HG03354 (cell line): ENCODE measurements at regions not wholly inside any gene's neighbourhood (a gene's known extent, or its start where the extent isn't known, plus 50 kb on each side); places are given as distances from the start of the nearest gene placed in this dataset.
A peak's percentile ranks its signal among the peaks of the same experiment; 100 is the strongest.

Source experiments
- ATAC-seq: cut with Tn5 transposase; IDR thresholded peaks from one replicate; pipeline ENCODE4 v1.9.1; 2021; ENCODE audit warnings: mild to moderate bottlenecking; ENCODE audit not compliant: unreplicated experiment, poor library complexity, severe bottlenecking

DNA sequence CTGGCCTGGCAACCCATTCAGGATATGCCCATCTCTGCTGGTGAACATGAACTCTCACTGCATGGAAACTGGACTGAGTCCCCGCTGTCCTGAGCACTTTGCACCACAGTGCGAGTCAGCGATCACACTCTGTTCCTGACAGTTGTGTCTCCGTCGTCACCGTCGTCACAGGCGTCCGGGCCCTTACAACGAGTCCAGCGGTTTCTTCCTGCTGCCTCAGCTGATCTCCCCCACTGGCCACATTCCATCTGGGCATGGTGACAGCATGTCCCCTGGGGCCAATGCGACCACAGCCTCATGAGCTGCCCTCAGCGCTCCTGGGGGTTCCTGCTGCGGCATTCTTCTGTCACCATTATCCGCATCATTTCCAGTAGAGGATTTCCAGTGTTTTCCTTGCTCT, 76.8 kb upstream of the KLF6 start:
- ATAC-seq, result no peak

GRCh38 chr10:3858051-3858845, 73.2 kb upstream of the KLF6 start:
- ATAC-seq, result no peak

DNA sequence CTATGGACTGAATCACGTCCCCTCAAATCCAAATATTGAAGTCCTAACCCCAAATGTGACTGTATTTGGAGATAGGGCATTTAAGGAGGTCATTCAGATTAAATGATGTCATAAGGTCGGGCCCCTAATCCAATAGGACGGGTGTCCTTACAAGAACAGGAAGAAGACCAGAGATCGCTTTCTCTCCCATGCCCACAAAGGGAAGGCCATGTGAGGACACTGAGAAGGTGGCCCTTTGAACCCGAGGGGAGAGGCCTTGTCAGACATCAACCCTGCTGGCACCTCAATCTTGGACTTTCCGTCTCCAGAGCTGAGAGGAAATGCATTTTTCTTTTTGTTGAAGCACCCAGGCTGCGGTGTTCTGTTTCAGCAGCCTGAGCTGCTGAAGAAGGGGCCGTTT, 72.3 kb upstream of the KLF6 start:
- no peak for ATAC-seq

GRCh38 chr10:3856593-3856992, 71.6 kb upstream of the KLF6 start:
- no peak for ATAC-seq

GRCh38 chr10:3853547-3854303, 68.7 kb upstream of the KLF6 start:
- no peak for ATAC-seq

- no peak for ATAC-seq
These were observed 68.0 kb upstream of the KLF6 start for GRCh38 chr10:3853016-3853415.

- ATAC-seq, result peak; percentile 97
These were observed 67.3 kb upstream of the KLF6 start for GRCh38 chr10:3852147-3852904.

DNA sequence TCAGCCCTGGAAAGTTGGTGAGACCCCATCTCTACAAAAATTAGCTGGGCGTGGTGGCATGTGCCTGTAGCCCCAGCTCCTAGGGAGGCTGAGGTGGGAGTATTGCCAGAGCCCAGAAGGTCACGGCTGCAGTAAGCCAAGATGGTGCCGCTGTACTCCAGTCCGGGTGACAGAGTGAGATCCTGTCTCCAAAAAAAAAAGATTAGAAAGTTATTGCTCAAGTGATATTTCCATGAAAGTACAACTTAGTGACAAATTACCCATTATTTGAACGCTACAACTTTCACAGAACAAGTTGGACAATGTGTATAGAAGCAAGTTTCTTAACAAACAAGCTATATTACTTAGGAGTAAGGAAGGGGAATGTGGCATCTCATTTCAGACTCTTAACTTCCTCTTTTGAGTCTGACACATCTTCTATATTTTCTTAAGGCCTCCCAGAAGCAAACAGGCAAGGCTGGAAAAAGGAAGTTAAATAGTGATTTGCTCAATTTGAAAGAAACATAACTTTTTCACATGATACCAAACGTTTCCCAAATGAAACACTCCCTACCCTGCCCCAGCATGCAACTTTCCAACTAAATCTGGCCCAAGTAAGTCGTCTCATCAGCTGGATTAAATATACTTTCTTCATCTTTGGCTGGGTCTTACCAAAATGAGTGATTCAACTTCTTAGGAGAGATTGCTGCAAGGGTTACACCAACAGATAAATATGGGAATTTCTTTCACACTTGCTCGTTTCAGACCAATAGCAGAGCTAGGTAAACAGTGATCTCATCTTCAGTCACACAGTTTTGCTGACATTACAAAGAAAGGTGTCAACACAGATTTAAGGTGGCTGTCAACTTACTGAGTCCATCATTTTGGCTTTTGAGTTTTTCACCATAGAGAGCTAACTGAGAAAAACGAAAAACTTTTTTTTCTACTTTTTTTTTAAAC, 66.3 kb upstream of the KLF6 start:
- ATAC-seq, result no peak

DNA sequence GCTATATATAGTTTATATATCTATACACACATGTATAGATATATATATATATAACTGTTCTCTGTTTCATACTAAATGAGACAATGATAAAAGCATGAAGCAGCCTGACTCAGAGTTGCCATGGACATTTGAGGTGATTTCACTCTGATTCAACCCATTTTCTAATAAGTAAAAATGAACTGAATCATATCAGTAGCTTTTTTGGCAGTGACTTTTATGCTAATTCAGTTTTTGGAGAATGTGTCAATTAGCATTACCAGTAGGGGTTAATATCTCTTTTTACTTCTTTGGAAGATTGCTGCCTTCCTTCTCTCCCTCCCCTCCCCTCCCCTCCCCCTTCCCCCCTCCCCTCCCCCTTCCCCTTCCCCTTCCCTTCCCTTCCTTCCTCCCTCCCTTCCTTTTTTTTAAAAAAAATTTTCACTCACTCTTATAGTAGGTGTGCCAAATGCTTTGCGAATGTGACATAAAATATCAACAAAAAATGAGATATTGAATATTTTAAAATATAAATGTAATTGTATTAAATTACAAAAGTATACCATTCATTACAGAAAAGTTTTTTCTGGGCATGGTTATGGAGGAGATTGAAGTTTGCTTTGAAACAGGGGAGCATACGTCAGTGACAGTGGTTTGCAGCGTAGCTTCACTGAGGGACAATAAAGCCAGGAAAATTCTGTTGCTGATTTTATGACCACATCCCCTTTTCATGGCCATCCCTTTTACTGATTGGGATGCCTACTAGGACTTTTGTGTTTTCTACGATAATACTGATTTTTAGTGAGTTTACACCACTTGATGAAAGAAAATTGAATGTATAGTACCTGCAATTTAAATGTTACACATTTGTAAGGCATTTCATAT, 64.0 kb upstream of the KLF6 start:
- ATAC-seq, result no peak

DNA sequence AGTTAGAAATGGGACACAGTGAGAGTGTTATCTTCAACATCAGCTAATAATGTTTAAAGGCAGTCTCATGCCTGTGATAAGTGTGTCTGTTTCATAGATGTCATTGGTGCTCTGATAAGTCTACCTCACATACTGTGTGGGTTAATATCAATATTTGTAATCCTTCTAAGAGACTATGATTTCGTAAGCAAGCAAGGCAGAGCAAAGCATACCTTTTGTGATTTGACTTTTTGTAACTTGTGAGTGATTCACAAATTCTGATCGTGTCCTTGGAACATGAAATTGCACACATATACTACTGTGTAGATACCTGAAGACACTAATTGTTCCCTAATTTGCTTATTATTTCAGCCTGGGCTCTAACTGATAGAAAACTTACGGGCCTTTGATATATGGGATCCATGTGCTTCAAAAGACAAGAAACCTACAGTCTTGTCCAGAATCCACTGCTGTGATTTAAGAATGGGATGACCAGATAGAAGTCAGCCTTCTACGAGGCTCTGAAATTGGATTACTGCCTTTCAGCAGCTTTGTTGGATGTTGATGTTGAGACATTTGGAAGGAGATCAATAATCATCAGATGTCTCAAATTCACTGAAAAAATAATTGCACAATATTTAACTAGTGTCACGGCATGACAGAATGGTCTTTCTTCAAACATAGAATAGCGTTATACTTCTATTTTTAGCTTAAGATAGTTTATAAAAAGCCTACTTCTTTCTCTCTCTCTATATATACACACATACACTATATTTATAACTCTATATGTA, 63.2 kb upstream of the KLF6 start:
- no peak for ATAC-seq

DNA sequence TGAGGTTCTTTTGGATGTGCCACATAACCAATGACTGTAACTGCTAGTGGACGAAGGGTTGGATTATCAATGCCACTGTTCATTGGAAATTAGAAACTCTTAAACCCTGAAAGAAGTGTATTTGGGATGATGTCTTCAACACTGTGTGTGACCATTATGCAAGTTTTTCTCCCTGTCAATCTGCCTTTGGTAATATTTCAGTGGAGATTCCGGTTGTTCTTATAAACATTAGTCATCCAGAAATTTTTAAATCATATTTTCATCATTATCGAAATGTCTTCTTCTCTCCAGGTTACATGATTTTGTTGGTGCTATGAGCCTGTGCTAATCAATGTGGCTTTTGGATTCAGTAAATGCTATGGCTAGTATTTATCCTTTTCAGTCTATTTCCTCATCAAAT, 61.7 kb upstream of the KLF6 start:
- no peak for ATAC-seq

DNA sequence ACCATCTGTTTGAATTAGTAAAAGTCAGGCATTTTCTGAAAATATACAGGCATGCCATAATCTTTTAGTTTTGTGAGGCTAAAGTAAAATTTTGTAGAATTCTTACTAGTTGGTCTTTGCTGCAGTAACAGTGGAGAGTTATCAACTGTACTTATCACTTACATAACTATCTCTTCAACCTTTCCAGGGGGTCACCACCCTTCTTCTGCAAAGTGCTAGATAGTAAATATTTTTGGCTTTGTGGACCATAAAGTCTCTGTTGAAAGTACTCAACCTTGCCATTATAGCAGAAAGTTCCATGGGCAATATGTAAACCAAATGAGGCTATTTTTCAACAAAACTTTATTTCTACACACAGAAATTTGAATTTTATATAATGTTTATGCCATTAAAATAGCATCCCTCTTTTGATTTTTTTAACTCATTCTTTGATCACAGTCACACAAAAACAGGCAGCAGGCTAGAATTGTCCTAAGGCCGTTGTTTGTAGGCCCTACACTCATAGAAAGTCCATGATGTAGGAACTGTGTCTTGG, 59.5 kb upstream of the KLF6 start:
- ATAC-seq, result no peak

- no peak for ATAC-seq
These were observed 53.7 kb upstream of the KLF6 start for GRCh38 chr10:3838460-3839437.

- no peak for ATAC-seq
These were observed 52.8 kb upstream of the KLF6 start for GRCh38 chr10:3837647-3838459.

- peak; percentile 59 for ATAC-seq
These were observed 51.3 kb upstream of the KLF6 start for GRCh38 chr10:3836222-3836820.
